ENCODE measurements at regions not wholly inside any gene's neighbourhood (a gene's known extent, or its start where the extent isn't known, plus 50 kb on each side); places are given as distances from the start of the nearest gene placed in this dataset.
"Not testable (repeated sequence)": the region's sequence is repeated elsewhere in the genome, so short reads cannot be mapped to it uniquely, and the experiment has no call there.

GRCh38 chr7:155385182-155385581, 72.7 kb upstream of the EN2 start:
- TF ChIP-seq CTCF, POLR2A (IDR thresholded peaks at IDR 0.05): not testable (repeated sequence)
